ENCODE measurements at regions not wholly inside any gene's neighbourhood (a gene's known extent, or its start where the extent isn't known, plus 50 kb on each side); places are given as distances from the start of the nearest gene placed in this dataset.

DNA sequence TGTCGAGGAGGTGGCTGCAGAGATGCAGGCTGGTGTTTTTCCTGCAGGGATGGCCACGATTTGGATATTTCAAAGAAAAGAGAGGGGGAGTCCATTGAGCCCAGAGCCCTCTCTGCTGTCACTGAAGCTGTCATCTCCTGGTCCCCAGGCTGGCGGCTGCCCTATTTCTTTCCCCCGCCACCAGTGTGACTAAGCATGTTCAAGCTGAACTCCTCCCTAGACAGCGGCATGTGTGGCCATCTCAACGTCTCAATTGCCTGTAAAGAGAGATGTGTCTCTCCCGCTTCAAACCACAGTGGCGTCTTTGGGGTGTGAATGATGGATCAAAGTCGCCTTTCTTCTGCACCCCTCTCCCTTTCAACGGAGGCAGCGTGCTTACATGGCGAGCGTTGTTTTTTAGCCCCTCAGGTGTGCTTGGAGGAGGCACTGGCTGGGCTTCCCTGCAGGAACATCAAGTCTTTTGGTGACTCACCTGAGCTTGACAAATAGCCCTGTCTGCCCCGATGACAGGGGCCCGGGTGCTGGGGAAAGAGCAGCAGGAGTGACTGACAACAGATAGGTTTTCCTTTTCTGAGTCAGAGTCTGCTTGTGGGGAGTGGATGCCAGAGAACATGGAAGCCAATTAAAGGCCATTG lies 346.4 kb upstream of the AJAP1 start:
- no peaks in the 10 kb centered on the region for H3K27me3 ChIP-seq (ENCODE audit: insufficient read depth, low read length, poor library complexity)
- no peak overlapping the region for H3K4me3 ChIP-seq (ENCODE audit: low read depth in 1 of 2, low read length in 2 of 2)
- H2AFZ ChIP-seq (ENCODE audit: low read depth, low read length), result no peak overlapping the region
- H4K20me1 ChIP-seq (ENCODE audit: insufficient read depth, low read length), result no peaks in the 10 kb centered on the region
- H3K9me3 ChIP-seq (ENCODE audit: insufficient read depth, low read length, severe bottlenecking), result peaks cover 9% of the 10 kb centered on the region
- TF ChIP-seq, protein P1, sequence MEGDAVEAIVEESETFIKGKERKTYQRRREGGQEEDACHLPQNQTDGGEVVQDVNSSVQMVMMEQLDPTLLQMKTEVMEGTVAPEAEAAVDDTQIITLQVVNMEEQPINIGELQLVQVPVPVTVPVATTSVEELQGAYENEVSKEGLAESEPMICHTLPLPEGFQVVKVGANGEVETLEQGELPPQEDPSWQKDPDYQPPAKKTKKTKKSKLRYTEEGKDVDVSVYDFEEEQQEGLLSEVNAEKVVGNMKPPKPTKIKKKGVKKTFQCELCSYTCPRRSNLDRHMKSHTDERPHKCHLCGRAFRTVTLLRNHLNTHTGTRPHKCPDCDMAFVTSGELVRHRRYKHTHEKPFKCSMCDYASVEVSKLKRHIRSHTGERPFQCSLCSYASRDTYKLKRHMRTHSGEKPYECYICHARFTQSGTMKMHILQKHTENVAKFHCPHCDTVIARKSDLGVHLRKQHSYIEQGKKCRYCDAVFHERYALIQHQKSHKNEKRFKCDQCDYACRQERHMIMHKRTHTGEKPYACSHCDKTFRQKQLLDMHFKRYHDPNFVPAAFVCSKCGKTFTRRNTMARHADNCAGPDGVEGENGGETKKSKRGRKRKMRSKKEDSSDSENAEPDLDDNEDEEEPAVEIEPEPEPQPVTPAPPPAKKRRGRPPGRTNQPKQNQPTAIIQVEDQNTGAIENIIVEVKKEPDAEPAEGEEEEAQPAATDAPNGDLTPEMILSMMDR (IDR thresholded peaks at IDR 0.05; ENCODE audit: borderline replicate concordance, extremely low read depth, low read length, poor library complexity, severe bottlenecking), result no peak
- TF ChIP-seq EZH2 (IDR thresholded peaks at IDR 0.05; ENCODE audit: borderline replicate concordance, low read depth, low read length, severe bottlenecking), result no peak
- no peaks in the 10 kb centered on the region for H3K79me2 ChIP-seq (ENCODE audit: insufficient read depth, low read length)
- DNase-seq (no peak), ATAC-seq (ENCODE audit: insufficient read depth, low read depth) (no peak)
- no peak overlapping the region for H3K27ac ChIP-seq (ENCODE audit: low read length)
- H3K36me3 ChIP-seq (ENCODE audit: insufficient read depth, low read length), result no peaks in the 10 kb centered on the region
- no peaks in the 10 kb centered on the region for H3K4me1 ChIP-seq (ENCODE audit: insufficient read depth, low read length)
- no peak overlapping the region for H3K4me2 ChIP-seq (ENCODE audit: insufficient read depth, low read length)
- no peak overlapping the region for H3K9ac ChIP-seq (ENCODE audit: low read depth, low read length)

DNA sequence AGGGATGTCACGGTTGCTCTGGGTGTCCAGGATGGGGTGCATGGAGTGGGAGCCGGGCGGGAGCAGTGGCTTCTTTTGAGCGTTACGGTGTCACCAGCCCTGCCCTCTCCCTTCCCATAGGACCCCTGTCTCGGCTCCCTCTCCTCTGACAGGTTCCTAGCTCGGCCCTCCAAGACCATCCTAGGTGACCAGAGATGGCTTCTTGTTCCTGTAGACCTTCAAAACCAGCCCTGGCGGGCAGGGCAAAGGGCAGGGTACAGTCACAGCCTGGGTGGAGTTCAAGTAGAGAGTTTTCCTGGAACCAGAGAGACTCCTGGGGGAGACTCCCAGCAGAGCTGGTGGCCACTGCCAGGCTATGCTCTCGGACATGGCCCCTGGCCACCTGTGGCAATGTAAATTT lies 345.6 kb upstream of the AJAP1 start:
- Histone ChIP-seq H3K9me3 (ENCODE audit: insufficient read depth, low read length, severe bottlenecking) (peaks cover 12% of the 10 kb centered on the region), H2AFZ (ENCODE audit: low read depth, low read length) (no peak overlapping the region), H3K4me3 (ENCODE audit: low read depth in 1 of 2, low read length in 2 of 2) (no peak overlapping the region), H3K27me3 (ENCODE audit: insufficient read depth, low read length, poor library complexity) (no peaks in the 10 kb centered on the region), H3K36me3 (ENCODE audit: insufficient read depth, low read length) (no peaks in the 10 kb centered on the region), H3K4me2 (ENCODE audit: insufficient read depth, low read length) (no peak overlapping the region), H3K4me1 (ENCODE audit: insufficient read depth, low read length) (no peaks in the 10 kb centered on the region), H3K27ac (ENCODE audit: low read length) (no peak overlapping the region), H4K20me1 (ENCODE audit: insufficient read depth, low read length) (no peaks in the 10 kb centered on the region), H3K9ac (ENCODE audit: low read depth, low read length) (no peak overlapping the region), H3K79me2 (ENCODE audit: insufficient read depth, low read length) (no peaks in the 10 kb centered on the region)
- ATAC-seq (ENCODE audit: insufficient read depth, low read depth) (no peak), DNase-seq (no peak)
- TF ChIP-seq, protein P1 (IDR thresholded peaks at IDR 0.05; ENCODE audit: borderline replicate concordance, extremely low read depth, low read length, poor library complexity, severe bottlenecking), result no peak
- no peak for TF ChIP-seq EZH2 (IDR thresholded peaks at IDR 0.05; ENCODE audit: borderline replicate concordance, low read depth, low read length, severe bottlenecking)

DNA sequence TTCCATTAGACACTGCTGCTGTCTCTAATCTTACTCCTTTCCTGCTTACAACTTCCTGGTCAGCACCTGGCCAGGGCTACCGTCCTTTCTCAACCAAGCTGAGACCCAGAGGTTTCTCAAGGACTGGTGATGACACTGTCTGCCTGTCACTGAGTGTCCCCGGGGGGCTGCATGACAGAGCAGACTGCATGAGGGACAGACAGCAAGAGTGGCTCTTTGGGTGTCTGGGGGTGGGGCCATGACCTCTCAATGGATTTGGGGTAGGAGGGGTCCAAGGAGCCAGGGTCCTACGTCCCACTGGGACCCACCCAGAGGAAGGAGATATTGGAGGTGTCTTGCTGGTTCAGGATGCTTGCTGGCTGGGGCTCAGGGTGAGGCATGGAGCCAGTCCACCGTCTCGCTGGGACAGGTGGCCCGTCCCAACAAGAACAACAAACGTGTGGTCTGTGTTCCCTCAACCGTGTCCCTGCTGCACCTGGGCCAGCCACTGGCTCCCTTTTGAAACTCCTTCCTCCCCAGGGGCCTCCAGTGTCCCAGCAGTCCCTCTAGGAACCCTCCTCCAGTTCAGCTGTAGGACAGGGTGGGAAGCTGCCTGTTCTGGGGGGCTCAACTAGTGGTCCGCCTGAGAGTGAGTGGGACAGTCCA lies 344.6 kb upstream of the AJAP1 start:
- H3K4me3 ChIP-seq (ENCODE audit: low read depth in 1 of 2, low read length in 2 of 2), result no peak overlapping the region
- no peaks in the 10 kb centered on the region for H3K79me2 ChIP-seq (ENCODE audit: insufficient read depth, low read length)
- H3K27ac ChIP-seq (ENCODE audit: low read length), result no peak overlapping the region
- ATAC-seq (ENCODE audit: insufficient read depth, low read depth), result no peak
- H3K27me3 ChIP-seq (ENCODE audit: insufficient read depth, low read length, poor library complexity), result no peaks in the 10 kb centered on the region
- H3K9me3 ChIP-seq (ENCODE audit: insufficient read depth, low read length, severe bottlenecking), result peaks cover 18% of the 10 kb centered on the region
- no peaks in the 10 kb centered on the region for H3K4me1 ChIP-seq (ENCODE audit: insufficient read depth, low read length)
- no peaks in the 10 kb centered on the region for H4K20me1 ChIP-seq (ENCODE audit: insufficient read depth, low read length)
- H3K4me2 ChIP-seq (ENCODE audit: insufficient read depth, low read length), result no peak overlapping the region
- DNase-seq, result no peak
- no peak overlapping the region for H3K9ac ChIP-seq (ENCODE audit: low read depth, low read length)
- no peaks in the 10 kb centered on the region for H3K36me3 ChIP-seq (ENCODE audit: insufficient read depth, low read length)
- TF ChIP-seq EZH2 (IDR thresholded peaks at IDR 0.05; ENCODE audit: borderline replicate concordance, low read depth, low read length, severe bottlenecking), result no peak
- TF ChIP-seq, protein P1 (IDR thresholded peaks at IDR 0.05; ENCODE audit: borderline replicate concordance, extremely low read depth, low read length, poor library complexity, severe bottlenecking), result no peak
- no peak overlapping the region for H2AFZ ChIP-seq (ENCODE audit: low read depth, low read length)

Data from DND-41 (cell line).